SK-N-SH treated with all-trans-retinoic acid at 6 μM for 48 hours (cell line): ENCODE measurements at regions not wholly inside any gene's neighbourhood (a gene's known extent, or its start where the extent isn't known, plus 50 kb on each side); places are given as distances from the start of the nearest gene placed in this dataset.

ENCODE experiments used
- ATAC-seq: fragments of 200-7000 bp; cut with Tn5 transposase; 3 replicates; pipeline ENCODE4 v1.9.1; 2020; ENCODE audit warnings: mild to moderate bottlenecking, moderate library complexity
- ARNTL ChIP-seq: fragments of 450-650 bp; formaldehyde crosslinking; IDR thresholded peaks from 2 replicates; pipeline ENCODE4 v1.5.0; 2020; ENCODE audit warnings: low read depth, mild to moderate bottlenecking, moderate library complexity, borderline replicate concordance
- BACH2 ChIP-seq: fragments of 250-450 bp; sonication (Bioruptor Pico); IDR thresholded peaks from 2 replicates; pipeline ENCODE4 v1.9.0; 2021; ENCODE audit warnings: mild to moderate bottlenecking, borderline replicate concordance
- CSDC2 ChIP-seq: fragments of 250-450 bp; sonication (Bioruptor Pico); IDR thresholded peaks from 2 replicates; pipeline ENCODE4 v1.5.0; 2020; ENCODE audit warnings: mild to moderate bottlenecking, moderate library complexity
- CSRNP3 ChIP-seq: fragments of 250-450 bp; sonication (Bioruptor Pico); IDR thresholded peaks from 2 replicates; pipeline ENCODE4 v1.5.1; 2021; ENCODE audit warnings: mild to moderate bottlenecking, moderate library complexity
- ESRRG ChIP-seq: fragments of 250-450 bp; sonication (Bioruptor Pico); IDR thresholded peaks from 2 replicates; pipeline ENCODE4 v1.6.1; 2021; ENCODE audit warnings: mild to moderate bottlenecking
- GLIS3 ChIP-seq: fragments of 250-450 bp; sonication (Bioruptor Pico); IDR thresholded peaks from 2 replicates; pipeline ENCODE4 v1.5.0; 2020; ENCODE audit warnings: mild to moderate bottlenecking, moderate library complexity
- ISL1 ChIP-seq: fragments of 250-450 bp; sonication (Bioruptor Pico); IDR thresholded peaks from 2 replicates; pipeline ENCODE4 v2.1.2; 2022; ENCODE audit warnings: mild to moderate bottlenecking, moderate library complexity
- OSR1 ChIP-seq: fragments of 250-450 bp; sonication (Bioruptor Pico); IDR thresholded peaks from 2 replicates; pipeline ENCODE4 v1.8.0; 2022; ENCODE audit warnings: moderate library complexity, mild to moderate bottlenecking, inconsistent platforms
- PATZ1 ChIP-seq: fragments of 250-450 bp; sonication (Bioruptor Pico); IDR thresholded peaks from 2 replicates; pipeline ENCODE4 v1.8.0; 2020; ENCODE audit warnings: mild to moderate bottlenecking, moderate library complexity, borderline replicate concordance
- PPARA ChIP-seq: fragments of 250-450 bp; sonication (Bioruptor Pico); IDR thresholded peaks from 2 replicates; pipeline ENCODE4 v1.5.0; 2020; ENCODE audit warnings: mild to moderate bottlenecking, borderline replicate concordance
- RARB ChIP-seq: fragments of 250-450 bp; sonication (Bioruptor Pico); IDR thresholded peaks from 2 replicates; pipeline ENCODE4 v1.8.0; 2021; ENCODE audit warnings: mild to moderate bottlenecking, moderate library complexity
- SNAI2 ChIP-seq: fragments of 250-450 bp; sonication (Bioruptor Pico); IDR thresholded peaks from 2 replicates; pipeline ENCODE4 v1.5.0; 2020; ENCODE audit warnings: mild to moderate bottlenecking, moderate library complexity
- TCF4 ChIP-seq: fragments of 250-450 bp; sonication (Bioruptor Pico); IDR thresholded peaks from 2 replicates; pipeline ENCODE4 v1.8.0; 2021; ENCODE audit warnings: mild to moderate bottlenecking, moderate library complexity, borderline replicate concordance
- TOX ChIP-seq: fragments of 250-450 bp; sonication (Bioruptor Pico); IDR thresholded peaks from 2 replicates; pipeline ENCODE4 v1.8.0; 2021; ENCODE audit warnings: mild to moderate bottlenecking, moderate library complexity, borderline replicate concordance
- TSHZ2 ChIP-seq: fragments of 250-450 bp; sonication (Bioruptor Pico); IDR thresholded peaks from 2 replicates; pipeline ENCODE4 v1.5.0; 2020; ENCODE audit warnings: mild to moderate bottlenecking, moderate library complexity
- ZFP3 ChIP-seq: fragments of 250-450 bp; sonication (Bioruptor Pico); IDR thresholded peaks from 2 replicates; pipeline ENCODE4 v1.5.0; 2020; ENCODE audit warnings: mild to moderate bottlenecking, moderate library complexity
- ZFP30 ChIP-seq: fragments of 450-650 bp; formaldehyde crosslinking; IDR thresholded peaks from 2 replicates; pipeline ENCODE4 v1.5.0; 2022; ENCODE audit warnings: mild to moderate bottlenecking, moderate library complexity
- ZNF70 ChIP-seq: fragments of 450-650 bp; formaldehyde crosslinking; IDR thresholded peaks from 2 replicates; pipeline ENCODE4 v1.5.0; 2020; ENCODE audit warnings: mild to moderate bottlenecking, moderate library complexity
- ZNF8 ChIP-seq: fragments of 450-650 bp; formaldehyde crosslinking; IDR thresholded peaks from 2 replicates; pipeline ENCODE4 v1.5.0; 2020; ENCODE audit warnings: mild to moderate bottlenecking, moderate library complexity
- TF ChIP-seq, protein P1 (sequence below): fragments of 250-450 bp; sonication (Bioruptor Pico); IDR thresholded peaks from 2 replicates; pipeline ENCODE4 v1.5.1; 2020; ENCODE audit warnings: low read depth, mild to moderate bottlenecking, moderate library complexity
- TF ChIP-seq, protein P2 (sequence below): fragments of 250-450 bp; sonication (Bioruptor Pico); IDR thresholded peaks from 2 replicates; pipeline ENCODE4 v1.8.0; 2021; ENCODE audit warnings: low read depth, mild to moderate bottlenecking, moderate library complexity, borderline replicate concordance

DNA sequence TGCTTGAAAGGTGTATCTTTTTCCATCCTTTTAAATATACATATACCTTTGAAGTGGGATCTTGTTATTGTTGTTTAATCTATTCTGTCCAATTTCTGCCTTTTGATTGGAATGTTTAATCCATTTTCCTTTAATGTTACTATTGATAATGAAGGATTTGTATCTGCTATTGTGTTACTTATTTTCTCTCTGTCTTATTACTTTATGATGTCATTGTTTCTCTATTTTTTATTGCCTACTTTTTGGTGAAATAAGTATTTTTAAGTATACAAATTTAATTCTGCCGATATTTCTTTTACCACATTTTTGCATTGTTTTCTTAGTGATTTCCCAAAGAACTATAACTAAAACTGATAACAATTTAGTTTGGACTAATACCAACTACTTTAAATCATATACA is 121.8 kb downstream of the RASSF9 start:
- ATAC-seq: no peak
- TF ChIP-seq CSDC2 (CRISPR knock-in tag): no peak
- no peak for TF ChIP-seq ZFP30 (CRISPR knock-in tag)
- no peak for TF ChIP-seq PATZ1 (CRISPR knock-in tag)
- TF ChIP-seq SNAI2 (CRISPR knock-in tag): no peak
- TF ChIP-seq TSHZ2 (CRISPR knock-in tag): no peak
- TF ChIP-seq GLIS3 (CRISPR knock-in tag): no peak
- no peak for TF ChIP-seq ZFP3 (CRISPR knock-in tag)
- TF ChIP-seq, protein P1, sequence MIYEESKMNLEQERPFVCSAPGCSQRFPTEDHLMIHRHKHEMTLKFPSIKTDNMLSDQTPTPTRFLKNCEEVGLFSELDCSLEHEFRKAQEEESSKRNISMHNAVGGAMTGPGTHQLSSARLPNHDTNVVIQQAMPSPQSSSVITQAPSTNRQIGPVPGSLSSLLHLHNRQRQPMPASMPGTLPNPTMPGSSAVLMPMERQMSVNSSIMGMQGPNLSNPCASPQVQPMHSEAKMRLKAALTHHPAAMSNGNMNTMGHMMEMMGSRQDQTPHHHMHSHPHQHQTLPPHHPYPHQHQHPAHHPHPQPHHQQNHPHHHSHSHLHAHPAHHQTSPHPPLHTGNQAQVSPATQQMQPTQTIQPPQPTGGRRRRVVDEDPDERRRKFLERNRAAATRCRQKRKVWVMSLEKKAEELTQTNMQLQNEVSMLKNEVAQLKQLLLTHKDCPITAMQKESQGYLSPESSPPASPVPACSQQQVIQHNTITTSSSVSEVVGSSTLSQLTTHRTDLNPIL (CRISPR knock-in tag): no peak
- no peak for TF ChIP-seq ZNF70 (CRISPR knock-in tag)
- no peak for TF ChIP-seq ARNTL
- TF ChIP-seq OSR1 (CRISPR knock-in tag): no peak
- no peak for TF ChIP-seq CSRNP3 (CRISPR knock-in tag)
- TF ChIP-seq TOX (CRISPR knock-in tag): no peak
- TF ChIP-seq RARB (CRISPR knock-in tag): no peak

GRCh38 chr12:85720308-85721033 is 115.7 kb downstream of the RASSF9 start:
- ATAC-seq: no peak
- TF ChIP-seq ZFP30 (CRISPR knock-in tag) (no peak), ISL1 (CRISPR knock-in tag) (no peak), CSDC2 (CRISPR knock-in tag) (no peak), TSHZ2 (CRISPR knock-in tag) (no peak), PPARA (CRISPR knock-in tag) (no peak), PATZ1 (CRISPR knock-in tag) (no peak), CSRNP3 (CRISPR knock-in tag) (no peak), ZNF8 (no peak), BACH2 (CRISPR knock-in tag) (no peak), SNAI2 (CRISPR knock-in tag) (no peak), TCF4 (CRISPR knock-in tag) (no peak), ZNF70 (CRISPR knock-in tag) (no peak), RARB (CRISPR knock-in tag) (no peak), OSR1 (CRISPR knock-in tag) (no peak), GLIS3 (CRISPR knock-in tag) (no peak), TOX (CRISPR knock-in tag) (no peak), ARNTL (no peak), ESRRG (CRISPR knock-in tag) (no peak), ZFP3 (CRISPR knock-in tag) (no peak)
- TF ChIP-seq, protein P2, sequence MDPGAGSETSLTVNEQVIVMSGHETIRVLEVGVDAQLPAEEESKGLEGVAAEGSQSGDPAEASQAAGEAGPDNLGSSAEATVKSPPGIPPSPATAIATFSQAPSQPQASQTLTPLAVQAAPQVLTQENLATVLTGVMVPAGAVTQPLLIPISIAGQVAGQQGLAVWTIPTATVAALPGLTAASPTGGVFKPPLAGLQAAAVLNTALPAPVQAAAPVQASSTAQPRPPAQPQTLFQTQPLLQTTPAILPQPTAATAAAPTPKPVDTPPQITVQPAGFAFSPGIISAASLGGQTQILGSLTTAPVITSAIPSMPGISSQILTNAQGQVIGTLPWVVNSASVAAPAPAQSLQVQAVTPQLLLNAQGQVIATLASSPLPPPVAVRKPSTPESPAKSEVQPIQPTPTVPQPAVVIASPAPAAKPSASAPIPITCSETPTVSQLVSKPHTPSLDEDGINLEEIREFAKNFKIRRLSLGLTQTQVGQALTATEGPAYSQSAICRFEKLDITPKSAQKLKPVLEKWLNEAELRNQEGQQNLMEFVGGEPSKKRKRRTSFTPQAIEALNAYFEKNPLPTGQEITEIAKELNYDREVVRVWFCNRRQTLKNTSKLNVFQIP: no peak
